Astrocyte (in vitro differentiated cells and primary cell): ENCODE measurements at regions not wholly inside any gene's neighbourhood (a gene's known extent, or its start where the extent isn't known, plus 50 kb on each side); places are given as distances from the start of the nearest gene placed in this dataset.

Experiments used
- DNase-seq: peaks from one replicate; pipeline ENCODE4 v3.0.0-alpha.2; 2010; ENCODE audit warnings: low read depth
- FAIRE-seq: peaks from 2 replicates; lab custom pipeline; 2011; peaks lifted over from hg19 to GRCh38; lab: Jason Lieb, UNC
- H2AFZ ChIP-seq: 2 replicates; pipeline ENCODE4 v1.6.0; 2012; ENCODE audit warnings: low read depth, low read length, inconsistent platforms
- H3K27ac ChIP-seq: 2 replicates; pipeline ENCODE4 v1.5.1; 2011; ENCODE audit warnings: low read depth, low read length, inconsistent platforms
- H3K27me3 ChIP-seq: 2 replicates; pipeline ENCODE4 v1.6.0; 2011; ENCODE audit warnings: low read length, inconsistent platforms; ENCODE audit not compliant: insufficient read depth
- H3K36me3 ChIP-seq: 2 replicates; pipeline ENCODE4 v1.5.1; 2011; ENCODE audit warnings: low read length, inconsistent platforms; ENCODE audit not compliant: insufficient read depth
- H3K4me1 ChIP-seq: 2 replicates; pipeline ENCODE4 v1.5.1; 2011; ENCODE audit warnings: low read length, inconsistent platforms; ENCODE audit not compliant: insufficient read depth
- H3K4me2 ChIP-seq: 2 replicates; pipeline ENCODE4 v1.6.0; 2012; ENCODE audit warnings: low read length, inconsistent platforms
- H3K4me3 ChIP-seq: 2 replicates; pipeline ENCODE4 v1.5.1; 2011; ENCODE audit warnings: low read depth, mild to moderate bottlenecking, low read length, inconsistent platforms; ENCODE audit not compliant: insufficient read depth
- H3K79me2 ChIP-seq: 2 replicates; pipeline ENCODE4 v1.6.0; 2012; ENCODE audit warnings: mild to moderate bottlenecking, low read length, inconsistent platforms; ENCODE audit not compliant: insufficient read depth
- H3K9ac ChIP-seq: 2 replicates; pipeline ENCODE4 v1.6.0; 2012; ENCODE audit warnings: mild to moderate bottlenecking, low read length, inconsistent platforms
- H3K9me3 ChIP-seq: 2 replicates; pipeline ENCODE4 v1.5.1; 2012; ENCODE audit warnings: low read depth, mild to moderate bottlenecking, low read length, inconsistent platforms; ENCODE audit not compliant: insufficient read depth
- H4K20me1 ChIP-seq: 2 replicates; pipeline ENCODE4 v1.6.0; 2012; ENCODE audit warnings: low read length, inconsistent platforms; ENCODE audit not compliant: insufficient read depth
- H3K27ac Mint-ChIP-seq: one replicate; pipeline ENCODE4 v1.8.0; 2021; ENCODE audit warnings: mild to moderate bottlenecking, mixed read lengths; ENCODE audit not compliant: unreplicated experiment
- H3K27me3 Mint-ChIP-seq: one replicate; pipeline ENCODE4 v1.8.0; 2021; ENCODE audit warnings: low read depth, mixed read lengths; ENCODE audit not compliant: unreplicated experiment
- H3K36me3 Mint-ChIP-seq: one replicate; pipeline ENCODE4 v1.8.0; 2021; ENCODE audit warnings: low read depth, mixed read lengths; ENCODE audit not compliant: unreplicated experiment
- H3K4me1 Mint-ChIP-seq: one replicate; pipeline ENCODE4 v1.8.0; 2021; ENCODE audit warnings: low read depth, mixed read lengths; ENCODE audit not compliant: unreplicated experiment
- H3K4me3 Mint-ChIP-seq: one replicate; pipeline ENCODE4 v1.8.0; 2021; ENCODE audit warnings: mild to moderate bottlenecking, moderate library complexity, mixed read lengths; ENCODE audit not compliant: unreplicated experiment
- H3K9me3 Mint-ChIP-seq: one replicate; pipeline ENCODE4 v1.8.0; 2021; ENCODE audit warnings: mild to moderate bottlenecking, mixed read lengths; ENCODE audit not compliant: unreplicated experiment
- CTCF ChIP-seq: IDR thresholded peaks from 2 replicates; pipeline ENCODE4 v1.5.1; 2011; ENCODE audit warnings: low read depth, mild to moderate bottlenecking, inconsistent platforms, low read length, moderate library complexity; ENCODE audit not compliant: insufficient read depth
- EZH2 ChIP-seq: IDR thresholded peaks from 2 replicates; pipeline ENCODE4 v1.6.1; 2012; ENCODE audit warnings: mild to moderate bottlenecking, low read length, inconsistent platforms; ENCODE audit not compliant: insufficient read depth

GRCh38 chrX:98065151-98065550, 1181.4 kb downstream of the RPA4 start:
- Mint-ChIP-seq H3K27me3 (no peaks in the 10 kb centered on the region), H3K4me3 (no peak overlapping the region), H3K36me3 (no peaks in the 10 kb centered on the region), H3K9me3 (no peaks in the 10 kb centered on the region), H3K27ac (no peak overlapping the region), H3K4me1 (peaks cover 18% of the 10 kb centered on the region)
- no peak for TF ChIP-seq EZH2
- H3K79me2 ChIP-seq, result no peaks in the 10 kb centered on the region
- H3K36me3 ChIP-seq, result no peaks in the 10 kb centered on the region
- no peak overlapping the region for H3K4me3 ChIP-seq
- no peak for FAIRE-seq
- H3K27me3 ChIP-seq, result no peaks in the 10 kb centered on the region
- H3K4me2 ChIP-seq, result no peak overlapping the region
- H3K27ac ChIP-seq, result no peak overlapping the region
- H3K9me3 ChIP-seq, result no peaks in the 10 kb centered on the region
- no peak overlapping the region for H2AFZ ChIP-seq
- H3K4me1 ChIP-seq, result peaks cover 3% of the 10 kb centered on the region
- DNase-seq, result no peak
- H3K9ac ChIP-seq, result no peak overlapping the region
- no peaks in the 10 kb centered on the region for H4K20me1 ChIP-seq

- peaks cover 5% of the 10 kb centered on the region for H3K4me1 ChIP-seq
- H3K36me3 Mint-ChIP-seq, result no peaks in the 10 kb centered on the region
- H3K27ac ChIP-seq, result no peak overlapping the region
- no peaks in the 10 kb centered on the region for H3K36me3 ChIP-seq
- peak overlapping the region; percentile 23 for H3K4me3 ChIP-seq
- H3K4me3 Mint-ChIP-seq, result no peak overlapping the region
- no peaks in the 10 kb centered on the region for H4K20me1 ChIP-seq
- H2AFZ ChIP-seq, result no peak overlapping the region
- H3K9me3 ChIP-seq, result no peaks in the 10 kb centered on the region
- DNase-seq (peak; percentile 33), FAIRE-seq (peak; percentile 97)
- H3K27me3 Mint-ChIP-seq, result no peaks in the 10 kb centered on the region
- TF ChIP-seq CTCF (no peak), EZH2 (no peak)
- H3K4me1 Mint-ChIP-seq, result peaks cover 36% of the 10 kb centered on the region
- no peak overlapping the region for H3K9ac ChIP-seq
- peak overlapping the region; percentile 8 for H3K4me2 ChIP-seq
- H3K27ac Mint-ChIP-seq, result peak overlapping the region; percentile 38
- H3K27me3 ChIP-seq, result no peaks in the 10 kb centered on the region
- H3K9me3 Mint-ChIP-seq, result no peaks in the 10 kb centered on the region
- no peaks in the 10 kb centered on the region for H3K79me2 ChIP-seq
These were observed 1183.9 kb downstream of the RPA4 start for GRCh38 chrX:98067611-98068010.

GRCh38 chrX:98068024-98068580, 1184.4 kb downstream of the RPA4 start:
- Histone ChIP-seq H3K9ac (no peak overlapping the region), H4K20me1 (no peaks in the 10 kb centered on the region), H3K4me1 (peaks cover 5% of the 10 kb centered on the region), H3K36me3 (no peaks in the 10 kb centered on the region), H2AFZ (no peak overlapping the region), H3K27ac (no peak overlapping the region), H3K79me2 (no peaks in the 10 kb centered on the region), H3K4me3 (peak overlapping the region; percentile 23), H3K27me3 (no peaks in the 10 kb centered on the region), H3K9me3 (no peaks in the 10 kb centered on the region), H3K4me2 (peak overlapping the region; percentile 8)
- TF ChIP-seq CTCF, result no peak
- TF ChIP-seq EZH2, result no peak
- FAIRE-seq (no peak), DNase-seq (no peak)
- Mint-ChIP-seq H3K27ac (peak overlapping the region; percentile 8), H3K27me3 (no peaks in the 10 kb centered on the region), H3K4me1 (peaks cover 39% of the 10 kb centered on the region), H3K4me3 (no peak overlapping the region), H3K36me3 (no peaks in the 10 kb centered on the region), H3K9me3 (no peaks in the 10 kb centered on the region)
